ENCODE measurements at regions not wholly inside any gene's neighbourhood (a gene's known extent, or its start where the extent isn't known, plus 50 kb on each side); places are given as distances from the start of the nearest gene placed in this dataset.

- TF ChIP-seq TAF1 (IDR thresholded peaks at IDR 0.05; ENCODE audit: borderline replicate concordance, insufficient read depth, low read length) (no peak), REST (IDR thresholded peaks at IDR 0.05; ENCODE audit: insufficient read depth in 1 of 2, low read depth in 2 of 2, low read length in 2 of 2) (no peak)
Measured at GRCh38 chr9:87383344-87384150, 114.1 kb upstream of the DAPK1 start.

- no peak for TF ChIP-seq TAF1 (IDR thresholded peaks at IDR 0.05; ENCODE audit: borderline replicate concordance, insufficient read depth, low read length)
Measured at GRCh38 chr9:87386490-87387025, 111.1 kb upstream of the DAPK1 start.

GRCh38 chr9:87387351-87388011 lies 110.2 kb upstream of the DAPK1 start:
- TF ChIP-seq REST (IDR thresholded peaks at IDR 0.05; ENCODE audit: insufficient read depth in 1 of 2, low read depth in 2 of 2, low read length in 2 of 2) (no peak), TAF1 (IDR thresholded peaks at IDR 0.05; ENCODE audit: borderline replicate concordance, insufficient read depth, low read length) (no peak), SIN3A (IDR thresholded peaks at IDR 0.05; ENCODE audit: borderline replicate concordance, insufficient read depth, low read length) (no peak), FOXP2 (optimal IDR thresholded peaks at IDR 0.05; ENCODE audit: borderline replicate concordance, extremely low read depth, extremely low read length, insufficient read depth) (no peak), POLR2AphosphoS5 (IDR thresholded peaks at IDR 0.05; ENCODE audit: low read depth, low read length) (no peak)

- TF ChIP-seq POLR2AphosphoS5 (IDR thresholded peaks at IDR 0.05; ENCODE audit: low read depth, low read length) (no peak), REST (IDR thresholded peaks at IDR 0.05; ENCODE audit: insufficient read depth in 1 of 2, low read depth in 2 of 2, low read length in 2 of 2) (no peak), FOXP2 (optimal IDR thresholded peaks at IDR 0.05; ENCODE audit: borderline replicate concordance, extremely low read depth, extremely low read length, insufficient read depth) (no peak), TAF1 (IDR thresholded peaks at IDR 0.05; ENCODE audit: borderline replicate concordance, insufficient read depth, low read length) (no peak), SIN3A (IDR thresholded peaks at IDR 0.05; ENCODE audit: borderline replicate concordance, insufficient read depth, low read length) (no peak)
Measured at GRCh38 chr9:87389936-87390335, 107.7 kb upstream of the DAPK1 start.

GRCh38 chr9:87390361-87390760 lies 107.3 kb upstream of the DAPK1 start:
- no peak for TF ChIP-seq TAF1 (IDR thresholded peaks at IDR 0.05; ENCODE audit: borderline replicate concordance, insufficient read depth, low read length)
- no peak for TF ChIP-seq POLR2AphosphoS5 (IDR thresholded peaks at IDR 0.05; ENCODE audit: low read depth, low read length)
- TF ChIP-seq REST (IDR thresholded peaks at IDR 0.05; ENCODE audit: insufficient read depth in 1 of 2, low read depth in 2 of 2, low read length in 2 of 2) = no peak
- TF ChIP-seq FOXP2 (optimal IDR thresholded peaks at IDR 0.05; ENCODE audit: borderline replicate concordance, extremely low read depth, extremely low read length, insufficient read depth) = no peak
- TF ChIP-seq SIN3A (IDR thresholded peaks at IDR 0.05; ENCODE audit: borderline replicate concordance, insufficient read depth, low read length) = no peak

Data from PFSK-1 (cell line).